DMS 273 (cell line): ENCODE measurements at regions not wholly inside any gene's neighbourhood (a gene's known extent, or its start where the extent isn't known, plus 50 kb on each side); places are given as distances from the start of the nearest gene placed in this dataset.
A peak's percentile ranks its signal among the peaks of the same experiment; 100 is the strongest.

ENCODE experiments used
- DNase-seq: peaks from one replicate; lab custom pipeline; 2025; ENCODE audit not compliant: unreplicated experiment; lab: John Stamatoyannopoulos, UW

GRCh38 chr9:15113288-15113687 lies 193.7 kb downstream of the TTC39B start:
- no peak for DNase-seq

GRCh38 chr9:15111071-15111470 lies 195.9 kb downstream of the TTC39B start:
- DNase-seq: no peak

- DNase-seq: peak; percentile 62
Observed at GRCh38 chr9:15104826-15105420, 194.7 kb upstream of the FREM1 start.

GRCh38 chr9:15103290-15103689 lies 193.1 kb upstream of the FREM1 start:
- DNase-seq: no peak

GRCh38 chr9:15101095-15101494 lies 190.9 kb upstream of the FREM1 start:
- DNase-seq: peak; percentile 75

GRCh38 chr9:15100571-15100970 lies 190.3 kb upstream of the FREM1 start:
- no peak for DNase-seq

GRCh38 chr9:15096972-15097371 lies 186.7 kb upstream of the FREM1 start:
- peak; percentile 6 for DNase-seq

- DNase-seq: peak; percentile 72
Observed at GRCh38 chr9:15086778-15087324, 176.6 kb upstream of the FREM1 start.

GRCh38 chr9:15086156-15086763 lies 176.0 kb upstream of the FREM1 start:
- peak; percentile 27 for DNase-seq

GRCh38 chr9:15081021-15081753 lies 171.0 kb upstream of the FREM1 start:
- DNase-seq: no peak

- DNase-seq: no peak
Observed at GRCh38 chr9:15080401-15080800, 170.2 kb upstream of the FREM1 start.

GRCh38 chr9:15079989-15080388 lies 169.8 kb upstream of the FREM1 start:
- no peak for DNase-seq

- no peak for DNase-seq
Observed at GRCh38 chr9:15077946-15078729, 167.9 kb upstream of the FREM1 start.

- DNase-seq: no peak
Observed at GRCh38 chr9:15073620-15074019, 163.4 kb upstream of the FREM1 start.

- no peak for DNase-seq
Observed at GRCh38 chr9:15070716-15071115, 160.5 kb upstream of the FREM1 start.

- no peak for DNase-seq
Observed at GRCh38 chr9:15069106-15069505, 158.9 kb upstream of the FREM1 start.

- DNase-seq: peak; percentile 7
Observed at GRCh38 chr9:15068261-15068660, 158.0 kb upstream of the FREM1 start.

GRCh38 chr9:15059003-15059402 lies 148.8 kb upstream of the FREM1 start:
- DNase-seq: no peak

- no peak for DNase-seq
Observed at GRCh38 chr9:15058236-15058635, 148.0 kb upstream of the FREM1 start.

- DNase-seq: peak; percentile 70
Observed at GRCh38 chr9:15055284-15055683, 145.1 kb upstream of the FREM1 start.

GRCh38 chr9:15048772-15049171 lies 138.5 kb upstream of the FREM1 start:
- DNase-seq: no peak
